Loucy (cell line): ENCODE measurements at regions not wholly inside any gene's neighbourhood (a gene's known extent, or its start where the extent isn't known, plus 50 kb on each side); places are given as distances from the start of the nearest gene placed in this dataset.

Experiments used
- H2AFZ ChIP-seq: fragments of 200-600 bp; sonication (generic); 2 replicates; pipeline ENCODE4 v1.6.0; 2016; ENCODE audit warnings: antibody characterized with exemption, mild to moderate bottlenecking, low read length, moderate library complexity
- H3F3A ChIP-seq: fragments of 200-600 bp; 2 replicates; pipeline ENCODE4 v1.6.0; 2016; ENCODE audit warnings: antibody characterized with exemption, low read depth, mild to moderate bottlenecking
- H3K27me3 ChIP-seq: fragments of 200-600 bp; sonication (generic); 2 replicates; pipeline ENCODE4 v1.6.1; 2014; ENCODE audit warnings: low read length, mild to moderate bottlenecking; ENCODE audit not compliant: insufficient read depth, poor library complexity, severe bottlenecking
- H3K36me3 ChIP-seq: fragments of 200-600 bp; sonication (generic); 2 replicates; pipeline ENCODE4 v1.6.1; 2016; ENCODE audit warnings: low read length; ENCODE audit not compliant: insufficient read depth
- H3K4me1 ChIP-seq: fragments of 200-600 bp; sonication (generic); 2 replicates; pipeline ENCODE4 v1.5.1; 2014; ENCODE audit warnings: low read length, mild to moderate bottlenecking; ENCODE audit not compliant: insufficient read depth, poor library complexity, severe bottlenecking
- H3K4me2 ChIP-seq: fragments of 200-600 bp; sonication (generic); 2 replicates; pipeline ENCODE4 v1.6.0; 2014; ENCODE audit warnings: antibody characterized with exemption, low read length, low read depth, mild to moderate bottlenecking; ENCODE audit not compliant: poor library complexity, severe bottlenecking
- H3K4me3 ChIP-seq: fragments of 200-600 bp; sonication (generic); 2 replicates; pipeline ENCODE4 v1.5.1; 2014; ENCODE audit warnings: low read length, mild to moderate bottlenecking, mixed read lengths; ENCODE audit not compliant: poor library complexity, severe bottlenecking
- H3K79me2 ChIP-seq: fragments of 200-600 bp; sonication (generic); 2 replicates; pipeline ENCODE4 v1.6.1; 2014; ENCODE audit warnings: low read length; ENCODE audit not compliant: insufficient read depth
- H3K9ac ChIP-seq: fragments of 200-600 bp; sonication (generic); 2 replicates; pipeline ENCODE4 v1.6.0; 2014; ENCODE audit warnings: mild to moderate bottlenecking, low read depth, low read length, moderate library complexity; ENCODE audit not compliant: poor library complexity, severe bottlenecking
- H3K9me2 ChIP-seq: fragments of 200-600 bp; sonication (generic); replicated peaks from 2 replicates; pipeline ENCODE4 v1.6.1; 2016; ENCODE audit warnings: low read depth, low read length, mixed read lengths
- H3K9me3 ChIP-seq: fragments of 200-600 bp; sonication (generic); 2 replicates; pipeline ENCODE4 v1.6.1; 2014; ENCODE audit warnings: mild to moderate bottlenecking, antibody characterized with exemption, low read length, low read depth; ENCODE audit not compliant: insufficient read depth
- H4K20me1 ChIP-seq: fragments of 200-600 bp; sonication (generic); 2 replicates; pipeline ENCODE4 v1.6.0; 2014; ENCODE audit warnings: antibody characterized with exemption, low read length, mild to moderate bottlenecking; ENCODE audit not compliant: insufficient read depth, poor library complexity, severe bottlenecking
- CTCF ChIP-seq: fragments of 200-600 bp; sonication (generic); conservative IDR thresholded peaks from 2 replicates; pipeline ENCODE4 v1.5.1; 2014; ENCODE audit warnings: mild to moderate bottlenecking, antibody characterized with exemption, low read length
- EZH2phosphoT487 ChIP-seq: fragments of 200-600 bp; IDR thresholded peaks from 2 replicates; pipeline ENCODE4 v1.6.1; 2018; ENCODE audit warnings: antibody characterized with exemption, mild to moderate bottlenecking, moderate library complexity, borderline replicate concordance

- H3K79me2 ChIP-seq = no peaks in the 10 kb centered on the region
- no peaks in the 10 kb centered on the region for H3K36me3 ChIP-seq
- no peaks in the 10 kb centered on the region for H3K27me3 ChIP-seq
- no peak overlapping the region for H3K4me3 ChIP-seq
- H3K9ac ChIP-seq = no peak overlapping the region
- no peaks in the 10 kb centered on the region for H3K9me2 ChIP-seq
- no peaks in the 10 kb centered on the region for H4K20me1 ChIP-seq
- H3F3A ChIP-seq = no peaks in the 10 kb centered on the region
- no peaks in the 10 kb centered on the region for H3K4me1 ChIP-seq
- peaks cover 4% of the 10 kb centered on the region; the same call in 1 of the 2 replicates for H3K9me3 ChIP-seq
- TF ChIP-seq CTCF = no peak
- TF ChIP-seq EZH2phosphoT487 = no peak
- no peak overlapping the region for H2AFZ ChIP-seq
- no peak overlapping the region for H3K4me2 ChIP-seq
Observed at GRCh38 chr16:19939553-19939952, 54.9 kb upstream of the GPRC5B start.

- TF ChIP-seq CTCF = no peak
- TF ChIP-seq EZH2phosphoT487 = no peak
- Histone ChIP-seq H4K20me1 (no peaks in the 10 kb centered on the region), H3K79me2 (no peaks in the 10 kb centered on the region), H2AFZ (no peak overlapping the region), H3K27me3 (no peaks in the 10 kb centered on the region), H3K4me1 (no peaks in the 10 kb centered on the region), H3K36me3 (no peaks in the 10 kb centered on the region), H3K9me2 (no peaks in the 10 kb centered on the region), H3K9me3 (peaks cover 6% of the 10 kb centered on the region; the same call in 1 of the 2 replicates), H3K9ac (no peak overlapping the region), H3K4me2 (no peak overlapping the region), H3F3A (no peaks in the 10 kb centered on the region), H3K4me3 (no peak overlapping the region)
Observed at GRCh38 chr16:19938536-19938935, 53.9 kb upstream of the GPRC5B start.

GRCh38 chr16:19936441-19936840 lies 51.8 kb upstream of the GPRC5B start:
- H3K9ac ChIP-seq = no peak overlapping the region
- H4K20me1 ChIP-seq = no peaks in the 10 kb centered on the region
- TF ChIP-seq EZH2phosphoT487 (no peak), CTCF (no peak)

More at GRCh38 chr16:19936441-19936840, 51.8 kb upstream of the GPRC5B start:
- Histone ChIP-seq H3K9me2 (no peaks in the 10 kb centered on the region), H3K4me1 (no peaks in the 10 kb centered on the region), H3F3A (no peaks in the 10 kb centered on the region), H3K4me3 (no peak overlapping the region), H3K79me2 (no peaks in the 10 kb centered on the region), H2AFZ (no peak overlapping the region), H3K27me3 (no peaks in the 10 kb centered on the region), H3K4me2 (no peak overlapping the region), H3K36me3 (no peaks in the 10 kb centered on the region), H3K9me3 (peaks cover 6% of the 10 kb centered on the region; the same call in 1 of the 2 replicates)
